22Rv1 (cell line): ENCODE measurements at regions not wholly inside any gene's neighbourhood (a gene's known extent, or its start where the extent isn't known, plus 50 kb on each side); places are given as distances from the start of the nearest gene placed in this dataset.

Experiments used
- ZFX ChIP-seq: fragments of 450-650 bp; IDR thresholded peaks from 2 replicates; pipeline ENCODE4 v1.6.1; 2017; ENCODE audit warnings: antibody characterized with exemption, borderline replicate concordance
- TF ChIP-seq, protein P1 (sequence below): fragments of 450-650 bp; IDR thresholded peaks from 2 replicates; pipeline ENCODE4 v1.5.1; 2017; ENCODE audit warnings: mild to moderate bottlenecking

DNA sequence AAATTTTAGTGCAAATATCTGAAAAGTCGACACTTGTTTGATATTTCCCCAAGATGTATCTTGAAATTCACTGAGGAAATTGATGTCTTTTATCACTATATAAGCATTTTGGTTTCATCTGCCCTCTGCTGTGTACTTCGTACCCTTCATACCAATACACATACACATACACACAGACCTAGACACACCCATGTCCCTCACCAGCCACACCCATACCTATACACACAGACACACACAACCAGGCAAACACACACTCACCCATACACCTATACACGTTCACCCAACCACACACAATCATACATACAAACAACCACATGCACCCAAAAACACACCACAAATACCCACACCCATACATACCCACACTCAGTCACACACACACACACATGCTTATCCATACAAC, 367.8 kb downstream of the HINT1 start:
- TF ChIP-seq, protein P1, sequence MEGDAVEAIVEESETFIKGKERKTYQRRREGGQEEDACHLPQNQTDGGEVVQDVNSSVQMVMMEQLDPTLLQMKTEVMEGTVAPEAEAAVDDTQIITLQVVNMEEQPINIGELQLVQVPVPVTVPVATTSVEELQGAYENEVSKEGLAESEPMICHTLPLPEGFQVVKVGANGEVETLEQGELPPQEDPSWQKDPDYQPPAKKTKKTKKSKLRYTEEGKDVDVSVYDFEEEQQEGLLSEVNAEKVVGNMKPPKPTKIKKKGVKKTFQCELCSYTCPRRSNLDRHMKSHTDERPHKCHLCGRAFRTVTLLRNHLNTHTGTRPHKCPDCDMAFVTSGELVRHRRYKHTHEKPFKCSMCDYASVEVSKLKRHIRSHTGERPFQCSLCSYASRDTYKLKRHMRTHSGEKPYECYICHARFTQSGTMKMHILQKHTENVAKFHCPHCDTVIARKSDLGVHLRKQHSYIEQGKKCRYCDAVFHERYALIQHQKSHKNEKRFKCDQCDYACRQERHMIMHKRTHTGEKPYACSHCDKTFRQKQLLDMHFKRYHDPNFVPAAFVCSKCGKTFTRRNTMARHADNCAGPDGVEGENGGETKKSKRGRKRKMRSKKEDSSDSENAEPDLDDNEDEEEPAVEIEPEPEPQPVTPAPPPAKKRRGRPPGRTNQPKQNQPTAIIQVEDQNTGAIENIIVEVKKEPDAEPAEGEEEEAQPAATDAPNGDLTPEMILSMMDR = no peak
- TF ChIP-seq ZFX = no peak
